CD4-positive, alpha-beta T cell (primary cell): ENCODE measurements at regions not wholly inside any gene's neighbourhood (a gene's known extent, or its start where the extent isn't known, plus 50 kb on each side); places are given as distances from the start of the nearest gene placed in this dataset.

Experiments
- ATAC-seq: fragments of 200-7000 bp; cut with Tn5 transposase; one replicate; pipeline ENCODE4 v1.10.0; 2022; ENCODE audit warnings: mild to moderate bottlenecking; ENCODE audit not compliant: poor library complexity
- CTCF ChIA-PET: fragments of 350-600 bp; sonication (Branson Sonifier 250); formaldehyde crosslinking; loops from one replicate; lab custom pipeline; 2021; ENCODE audit warnings: antibody characterized with exemption, inconsistent platforms; lab: Charles Lee
- POLR2A ChIA-PET: fragments of 350-600 bp; sonication (Branson Sonifier 250); formaldehyde crosslinking; loops from one replicate; lab custom pipeline; 2021; ENCODE audit warnings: antibody characterized with exemption, inconsistent platforms; lab: Charles Lee
- DNase-seq, 14 experiments: peaks; one replicate each; pipeline ENCODE4 v3.0.0-alpha.2; 2013 to 2020; ENCODE audit warnings: mixed read lengths in 2 of 14
- H3K27ac ChIP-seq, 2 donors: one replicate each; pipeline versions ENCODE4 v1.5.1 to v1.7.0; 2013; ENCODE audit warnings: low read length in 2 of 2, low read depth in 1 of 2, mild to moderate bottlenecking in 1 of 2
- H3K27me3 ChIP-seq, 2 experiments: 1 replicate in 1 of 2; 2 replicates in 1 of 2; pipeline versions ENCODE4 v1.6.1 to v1.7.0; 2013; ENCODE audit warnings: low read length in 2 of 2, control low read depth in 1 of 2, mild to moderate bottlenecking in 1 of 2, moderate library complexity in 1 of 2; ENCODE audit not compliant: insufficient read depth in 2 of 2, control insufficient read depth in 1 of 2
- H3K36me3 ChIP-seq: one replicate; pipeline ENCODE4 v1.6.1; 2013; ENCODE audit warnings: low read length, control low read depth; ENCODE audit not compliant: insufficient read depth
- H3K4me1 ChIP-seq: one replicate; pipeline ENCODE4 v1.6.1; 2013; ENCODE audit warnings: low read length, control low read depth; ENCODE audit not compliant: insufficient read depth
- H3K4me3 ChIP-seq: one replicate; pipeline ENCODE4 v1.5.1; 2013; ENCODE audit warnings: mild to moderate bottlenecking, low read length, moderate library complexity
- H3K9me3 ChIP-seq, 2 experiments: 1 replicate in 1 of 2; 2 replicates in 1 of 2; pipeline versions ENCODE4 v1.6.1 to v1.7.0; 2013; ENCODE audit warnings: low read length in 2 of 2, mild to moderate bottlenecking in 2 of 2, control low read depth in 1 of 2, moderate library complexity in 1 of 2; ENCODE audit not compliant: control insufficient read depth in 1 of 2, insufficient read depth in 1 of 2
- H3K27ac Mint-ChIP-seq: one replicate; pipeline ENCODE4 v1.8.0; 2020; ENCODE audit warnings: mixed read lengths
- H3K27me3 Mint-ChIP-seq: one replicate; pipeline ENCODE4 v1.8.0; 2021; ENCODE audit warnings: mixed read lengths
- H3K36me3 Mint-ChIP-seq: one replicate; pipeline ENCODE4 v1.8.0; 2021; ENCODE audit warnings: low read depth, mixed read lengths
- H3K4me1 Mint-ChIP-seq: one replicate; pipeline ENCODE4 v1.8.0; 2021; ENCODE audit warnings: low read depth, mixed read lengths
- H3K4me3 Mint-ChIP-seq: one replicate; pipeline ENCODE4 v1.8.0; 2020; ENCODE audit warnings: mild to moderate bottlenecking, mixed read lengths
- H3K9me3 Mint-ChIP-seq: one replicate; pipeline ENCODE4 v1.8.0; 2020; ENCODE audit warnings: mixed read lengths
- CTCF ChIP-seq: fragments of 200-600 bp; IDR thresholded peaks from one replicate; pipeline ENCODE4 v1.8.0; 2022; ENCODE audit warnings: antibody characterized with exemption, mild to moderate bottlenecking
- intact Hi-C, 2 experiments: fragments of 100-400 bp; cut with DNase I in 1 of 2; cut with micrococcal nuclease in 1 of 2; formaldehyde crosslinking; loops; one replicate each; pipeline versions ENCODE4 v1.15.1 to v1.9.0; 2023 to 2025; cut with DNase I, micrococcal nuclease

- intact Hi-C loops, result no loop called here
- no peak for ATAC-seq
- Histone ChIP-seq H3K4me1 (no peaks in the 10 kb centered on the region), H3K36me3 (no peaks in the 10 kb centered on the region), H3K4me3 (no peak overlapping the region), H3K27me3 (no peaks in the 10 kb centered on the region), H3K27ac (no peak overlapping the region), H3K9me3 (peaks cover 0 to 11% of the 10 kb centered on the region in 2 experiments)
- Mint-ChIP-seq H3K4me1 (no peaks in the 10 kb centered on the region), H3K9me3 (peaks cover 6% of the 10 kb centered on the region), H3K27ac (no peak overlapping the region), H3K36me3 (no peaks in the 10 kb centered on the region), H3K27me3 (no peaks in the 10 kb centered on the region), H3K4me3 (no peak overlapping the region)
- CTCF ChIA-PET, result no interaction called here
- no peak for TF ChIP-seq CTCF
- POLR2A ChIA-PET, result no interaction called here
- no peak for DNase-seq
Measured at GRCh38 chr11:97717922-97718321, 1302.8 kb upstream of the CNTN5 start.

GRCh38 chr11:97722065-97722464, 1298.7 kb upstream of the CNTN5 start:
- POLR2A ChIA-PET, result no interaction called here
- Mint-ChIP-seq H3K9me3 (peaks cover 3% of the 10 kb centered on the region), H3K27ac (no peak overlapping the region), H3K36me3 (no peaks in the 10 kb centered on the region), H3K27me3 (no peaks in the 10 kb centered on the region), H3K4me1 (no peaks in the 10 kb centered on the region), H3K4me3 (no peak overlapping the region)
- ATAC-seq (no peak), DNase-seq (no peak)
- Histone ChIP-seq H3K4me1 (no peaks in the 10 kb centered on the region), H3K9me3 (peaks cover 4 to 11% of the 10 kb centered on the region in 2 experiments), H3K27me3 (no peaks in the 10 kb centered on the region), H3K36me3 (no peaks in the 10 kb centered on the region), H3K4me3 (no peak overlapping the region), H3K27ac (no peak overlapping the region)
- TF ChIP-seq CTCF, result no peak
- CTCF ChIA-PET, result no interaction called here
- intact Hi-C loops, result no loop called here

DNA sequence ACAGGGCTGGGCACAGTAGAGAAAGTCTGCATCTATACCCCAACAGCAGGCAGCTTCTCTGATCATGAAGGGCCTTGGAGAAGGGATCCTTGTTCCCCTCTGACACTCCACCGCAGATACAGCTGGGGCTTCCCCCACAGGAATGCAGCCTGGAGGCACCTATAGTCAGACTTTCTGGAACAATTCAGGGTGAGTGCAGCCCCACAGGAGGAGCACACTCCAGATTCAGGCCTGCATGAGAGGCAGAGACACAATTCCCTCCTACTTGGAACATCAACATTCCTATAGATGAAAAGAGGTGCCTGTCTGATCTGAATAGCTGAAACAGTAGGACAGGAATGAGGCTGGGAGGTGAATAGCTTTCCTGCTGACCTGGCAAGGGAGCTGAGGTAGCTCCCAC, 1298.0 kb upstream of the CNTN5 start:
- Mint-ChIP-seq H3K27ac (no peak overlapping the region), H3K4me3 (no peak overlapping the region), H3K9me3 (peaks cover 3% of the 10 kb centered on the region), H3K27me3 (no peaks in the 10 kb centered on the region), H3K4me1 (no peaks in the 10 kb centered on the region), H3K36me3 (no peaks in the 10 kb centered on the region)
- DNase-seq, result no peak
- Histone ChIP-seq H3K27me3 (no peaks in the 10 kb centered on the region), H3K4me1 (no peaks in the 10 kb centered on the region), H3K36me3 (no peaks in the 10 kb centered on the region), H3K27ac (no peak overlapping the region), H3K4me3 (no peak overlapping the region), H3K9me3 (peaks cover 4 to 6% of the 10 kb centered on the region in 2 experiments)
- ChIA-PET CTCF (no interaction called here), POLR2A (no interaction called here)
- no peak for TF ChIP-seq CTCF
- intact Hi-C loops, result no loop called here
- ATAC-seq, result no peak
